ENCODE measurements at regions not wholly inside any gene's neighbourhood (a gene's known extent, or its start where the extent isn't known, plus 50 kb on each side); places are given as distances from the start of the nearest gene placed in this dataset.
A peak's percentile ranks its signal among the peaks of the same experiment; 100 is the strongest.

- TF ChIP-seq CHD7 (IDR thresholded peaks at IDR 0.05; ENCODE audit: insufficient replicate concordance, low read length) (no peak), CBX5 (IDR thresholded peaks at IDR 0.05; ENCODE audit: low read depth, low read length) (no peak), CBX8 (IDR thresholded peaks at IDR 0.05; ENCODE audit: borderline replicate concordance, low read depth, low read length) (no peak), GABPA (IDR thresholded peaks at IDR 0.05; ENCODE audit: borderline replicate concordance, insufficient read depth, low read length) (no peak), SP2 (IDR thresholded peaks at IDR 0.05; ENCODE audit: low read length) (no peak), JUND (IDR thresholded peaks at IDR 0.05; ENCODE audit: low read length) (0 out of 2 replicates have a peak, but pooled peaks have one; percentile 7), CTBP2 (IDR thresholded peaks at IDR 0.05; ENCODE audit: borderline replicate concordance, insufficient read depth, insufficient read length, low read length) (no peak), TAF7 (optimal IDR thresholded peaks at IDR 0.05; ENCODE audit: borderline replicate concordance, low read depth, low read length) (no peak), POLR2AphosphoS5 (IDR thresholded peaks at IDR 0.05; ENCODE audit: low read depth, low read length) (no peak), EZH2 (IDR thresholded peaks at IDR 0.05; ENCODE audit: low read depth, low read length, severe bottlenecking) (no peak), PHF8 (conservative IDR thresholded peaks at IDR 0.05; ENCODE audit: low read depth, low read length) (no peak), HDAC2 (IDR thresholded peaks at IDR 0.05; ENCODE audit: borderline replicate concordance in 1 of 2, low read depth in 2 of 2, low read length in 2 of 2) (no peak)
These were observed 278.4 kb downstream of the NSG2 start (continued) for GRCh38 chr5:174323878-174324281.
